G401 (cell line): ENCODE measurements at regions not wholly inside any gene's neighbourhood (a gene's known extent, or its start where the extent isn't known, plus 50 kb on each side); places are given as distances from the start of the nearest gene placed in this dataset.
A peak's percentile ranks its signal among the peaks of the same experiment; 100 is the strongest.
"Not testable (repeated sequence)": the region's sequence is repeated elsewhere in the genome, so short reads cannot be mapped to it uniquely, and the experiment has no call there.

Experiments used
- DNase-seq: peaks from one replicate; pipeline ENCODE4 v3.0.0-alpha.2; 2015; ENCODE audit warnings: low spot score
- in situ Hi-C: cut with HindIII; loops from 2 replicates; pipeline ENCODE4 v1.10.0; 2016; ENCODE audit warnings: low sequenced_read_pairs, mixed read lengths

DNA sequence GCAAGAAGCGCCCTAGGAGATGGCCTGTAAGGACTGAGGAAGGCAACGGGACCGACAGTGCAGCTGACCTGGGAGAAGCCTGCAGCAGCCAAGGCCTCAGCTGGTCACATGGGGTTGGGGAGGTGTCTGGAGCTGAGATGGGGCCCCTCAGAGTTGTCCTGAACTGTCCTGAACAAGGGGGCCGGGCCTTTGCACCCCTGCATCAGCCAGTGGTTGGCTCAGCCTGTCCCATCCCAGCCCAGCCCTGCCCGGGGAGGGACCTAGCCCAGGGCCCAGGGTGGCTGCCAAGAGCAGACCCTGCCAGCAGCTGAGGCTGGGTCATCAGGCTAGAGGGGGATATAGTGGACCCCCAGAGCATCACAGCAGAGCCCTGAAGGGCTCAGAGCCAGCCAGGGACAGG is 122.8 kb upstream of the PPP1R26 start:
- in situ Hi-C loops: no loop called here
- DNase-seq: no peak

DNA sequence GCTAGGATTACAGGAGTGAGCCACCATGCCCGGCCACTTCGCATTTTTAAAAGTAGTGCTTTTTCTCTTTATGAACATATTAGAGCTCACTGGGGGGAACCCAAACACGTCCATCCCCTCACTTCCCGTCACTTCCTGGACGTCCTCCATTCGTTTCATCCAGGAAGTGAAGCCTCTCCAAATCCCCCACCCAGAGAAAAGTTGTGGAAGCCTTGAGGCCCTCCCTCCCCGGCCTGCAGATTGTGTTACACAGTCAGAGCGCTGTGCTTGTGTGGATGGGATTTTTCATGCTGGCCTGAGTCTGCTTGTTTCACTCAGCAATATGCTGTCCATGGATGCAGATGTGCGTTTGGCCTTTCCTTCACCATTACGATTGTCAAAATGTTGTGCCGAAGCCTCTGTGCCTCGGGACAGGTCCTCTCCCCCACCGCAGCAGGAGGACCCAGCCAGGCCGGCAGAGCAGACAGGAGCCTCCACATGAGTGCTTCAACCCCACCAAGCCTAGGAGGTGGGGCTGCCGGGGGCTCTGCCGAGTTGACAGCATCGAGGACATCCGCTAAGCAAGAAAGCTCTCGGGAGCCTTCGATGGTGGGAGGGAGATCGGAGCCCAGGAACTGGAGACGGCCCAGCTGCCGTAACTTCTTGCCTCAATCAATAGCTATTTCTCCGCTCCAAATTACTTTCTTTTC is 121.6 kb upstream of the PPP1R26 start:
- in situ Hi-C loops: no loop called here
- no peak for DNase-seq

DNA sequence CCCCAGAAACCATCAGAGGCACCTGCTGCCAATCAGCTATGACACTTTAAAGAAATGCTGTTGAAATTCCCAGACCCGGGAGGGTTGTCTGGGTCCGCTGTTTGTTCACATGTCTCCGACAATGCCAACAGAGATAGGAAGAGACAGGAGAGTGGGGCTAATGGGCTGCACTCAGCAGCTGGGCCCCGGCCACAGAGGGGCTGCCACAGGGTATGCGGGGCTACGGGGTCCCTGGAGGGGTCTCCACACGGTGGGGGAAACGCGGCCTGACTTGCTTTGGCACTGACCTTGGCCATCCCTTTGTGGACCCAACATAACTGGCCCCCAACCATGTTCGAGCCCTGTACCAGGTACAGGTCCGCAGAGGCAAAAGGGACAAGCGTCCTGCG is 121.0 kb upstream of the PPP1R26 start:
- in situ Hi-C loops: no loop called here
- DNase-seq: no peak

DNA sequence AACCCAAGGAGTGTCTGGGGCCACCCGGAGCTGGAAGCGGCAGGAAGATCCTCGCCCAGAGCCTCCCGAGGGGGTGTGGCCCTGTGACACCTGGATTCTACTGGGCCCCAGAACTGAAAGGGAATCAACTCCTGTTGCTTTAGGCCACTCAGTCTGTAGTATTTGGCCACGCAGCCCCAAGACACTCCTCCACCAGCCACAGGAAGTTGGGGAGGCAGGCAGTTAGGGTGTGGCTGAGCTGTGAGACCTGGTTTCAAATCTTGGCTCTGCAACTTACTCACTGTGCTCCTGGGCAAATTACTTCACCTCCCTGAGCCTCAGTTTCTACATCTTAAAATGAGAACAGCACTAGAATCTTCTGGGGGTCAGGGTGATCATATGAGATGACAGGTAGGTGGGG is 119.8 kb upstream of the PPP1R26 start:
- in situ Hi-C loops: no loop called here
- DNase-seq: no peak

DNA sequence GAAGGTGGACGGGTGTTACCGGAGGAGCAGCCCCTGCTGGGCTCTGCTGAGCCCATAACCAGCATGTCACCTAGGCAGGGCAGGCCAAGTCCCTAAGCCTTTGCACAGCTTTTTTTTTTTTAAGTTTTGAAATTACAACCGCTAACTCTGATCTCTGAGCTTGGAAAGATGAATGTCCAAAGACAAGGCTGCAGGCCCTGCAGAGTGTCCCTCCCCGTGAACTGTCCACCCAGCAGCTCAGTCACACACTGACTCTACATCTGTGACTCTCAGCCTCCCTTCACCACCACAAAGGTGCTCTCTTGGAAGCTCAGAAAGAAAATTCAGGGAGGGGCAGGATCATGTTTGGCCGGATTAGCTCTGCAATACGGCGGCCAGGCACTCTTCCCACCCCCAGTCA is 119.0 kb upstream of the PPP1R26 start:
- DNase-seq: no peak
- in situ Hi-C loops: no loop called here

DNA sequence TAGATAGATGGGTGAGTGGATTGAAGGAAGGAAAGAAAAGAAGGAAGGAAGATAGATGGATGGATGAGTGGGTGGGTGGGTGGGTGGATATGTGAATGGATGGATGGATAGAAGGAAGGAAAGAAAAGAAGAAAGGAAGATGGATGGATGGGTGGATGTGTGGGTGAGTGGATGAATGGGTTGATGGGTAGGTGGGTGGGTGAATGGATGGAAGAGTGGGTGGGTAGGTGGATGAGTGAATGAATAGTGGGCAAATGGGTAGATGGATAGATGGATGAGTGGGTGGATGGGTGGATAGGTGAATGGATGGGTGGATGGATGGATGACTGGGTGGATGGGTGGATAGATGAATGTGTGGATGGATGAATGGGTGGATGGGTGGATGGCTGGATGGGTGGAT is 117.9 kb upstream of the PPP1R26 start:
- in situ Hi-C loops, DNase-seq: not testable (repeated sequence)

DNA sequence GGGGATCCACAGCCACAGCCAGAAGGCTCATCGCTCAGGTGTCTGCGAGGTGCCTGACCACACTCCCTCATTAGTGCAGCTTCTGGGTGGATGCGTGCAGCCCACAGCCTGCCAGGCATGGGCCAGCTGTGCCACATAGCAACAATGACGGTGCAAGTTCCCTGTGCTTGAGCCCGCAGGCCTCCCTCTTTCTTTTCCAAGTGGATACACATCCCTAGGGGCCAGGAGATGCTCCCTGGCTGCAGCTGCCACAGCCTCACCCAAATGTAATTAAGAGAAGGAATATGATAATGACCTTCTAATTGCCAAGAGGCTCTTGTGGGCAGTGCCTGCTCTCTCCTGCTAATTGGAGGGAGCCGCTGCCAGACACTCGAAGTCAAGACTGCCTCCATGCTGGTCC is 116.0 kb upstream of the PPP1R26 start:
- DNase-seq: no peak

DNA sequence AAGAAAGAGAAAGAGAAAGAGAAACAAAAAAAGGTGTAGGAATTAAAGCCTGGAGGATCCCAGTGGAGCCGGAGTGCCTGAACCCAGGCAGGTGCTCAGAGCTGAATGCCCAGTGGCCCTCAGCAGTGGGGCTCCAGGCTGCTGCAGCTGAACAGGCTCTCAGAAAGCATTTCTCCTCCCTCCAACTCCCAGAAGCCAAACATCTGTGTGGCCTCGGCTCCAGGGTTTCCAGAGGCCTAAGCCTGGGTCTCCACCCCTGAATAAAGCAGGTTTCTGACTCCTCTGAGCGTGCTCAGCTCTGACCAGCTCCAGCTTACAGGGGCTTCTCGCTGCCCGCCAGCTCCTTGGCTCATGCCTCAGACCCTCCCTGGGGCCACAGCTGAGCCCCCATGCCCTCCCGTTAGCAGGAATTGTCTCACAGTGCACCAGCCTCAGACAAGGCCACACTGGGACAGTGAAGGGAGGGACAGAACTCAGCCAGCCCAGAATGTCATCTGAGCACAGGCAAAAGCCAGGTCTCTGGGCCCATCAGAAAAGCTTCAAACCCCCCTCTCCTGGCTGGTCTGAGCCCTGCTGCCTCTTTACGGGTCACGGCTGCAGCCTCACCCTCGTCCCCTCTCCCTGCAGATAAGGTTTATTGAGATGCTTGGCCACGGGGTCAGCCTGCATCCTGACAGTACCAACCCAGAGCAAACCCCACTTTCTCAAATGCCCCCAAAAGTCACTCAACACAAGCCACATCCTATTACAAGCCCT is 114.4 kb upstream of the PPP1R26 start:
- in situ Hi-C loops: no loop called here
- no peak for DNase-seq

More for the DNA sequence above, 116.0 kb upstream of the PPP1R26 start:
- in situ Hi-C loops: no loop called here

DNA sequence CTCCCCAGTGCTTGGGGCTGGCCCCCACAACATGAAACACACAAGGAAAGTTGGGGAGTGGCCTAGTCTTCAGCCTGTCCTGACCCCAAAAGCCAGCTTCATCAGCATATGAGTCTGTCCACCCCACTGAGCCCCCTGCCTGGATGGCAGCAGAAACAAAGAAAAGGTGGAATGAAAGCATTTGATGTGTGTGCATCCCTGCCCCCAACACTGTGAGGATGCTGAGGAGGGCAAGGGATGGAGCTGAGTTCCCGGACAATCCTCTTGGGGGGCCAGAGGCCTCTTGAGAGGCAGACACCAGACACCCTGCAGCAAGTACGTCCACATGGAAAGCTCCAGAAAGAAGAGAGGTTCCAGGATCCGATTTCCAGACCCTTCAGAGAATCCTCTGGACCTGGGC is 113.5 kb upstream of the PPP1R26 start:
- no peak for DNase-seq
- in situ Hi-C loops: no loop called here

DNA sequence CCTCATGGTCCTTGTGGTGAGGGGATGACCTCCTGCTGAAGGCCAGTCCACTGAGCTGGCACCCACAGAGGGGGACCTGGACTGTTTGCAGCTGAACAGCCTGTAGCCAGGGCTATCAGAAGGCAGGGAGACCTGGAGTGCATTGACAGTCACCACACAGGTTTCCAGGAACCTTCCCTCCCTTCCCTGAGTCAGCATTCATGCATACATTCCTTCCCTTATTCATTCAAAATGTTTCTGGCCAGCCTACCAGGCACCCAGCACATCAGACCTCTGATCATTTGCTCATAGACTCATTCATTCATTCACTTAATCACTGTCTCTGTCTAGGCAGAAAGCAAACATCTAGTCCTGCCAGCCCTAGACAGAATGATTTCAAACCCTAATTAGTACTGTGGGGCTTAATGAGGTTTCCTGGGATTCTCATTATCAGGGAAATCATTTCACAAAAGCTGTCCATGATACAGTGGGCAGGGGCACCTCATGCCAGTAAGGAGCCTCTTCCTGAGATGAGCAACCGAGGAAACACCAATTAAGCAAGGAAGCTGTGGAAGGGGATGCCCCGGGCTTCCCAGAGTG is 110.1 kb upstream of the PPP1R26 start:
- no peak for DNase-seq
- in situ Hi-C loops: no loop called here

DNA sequence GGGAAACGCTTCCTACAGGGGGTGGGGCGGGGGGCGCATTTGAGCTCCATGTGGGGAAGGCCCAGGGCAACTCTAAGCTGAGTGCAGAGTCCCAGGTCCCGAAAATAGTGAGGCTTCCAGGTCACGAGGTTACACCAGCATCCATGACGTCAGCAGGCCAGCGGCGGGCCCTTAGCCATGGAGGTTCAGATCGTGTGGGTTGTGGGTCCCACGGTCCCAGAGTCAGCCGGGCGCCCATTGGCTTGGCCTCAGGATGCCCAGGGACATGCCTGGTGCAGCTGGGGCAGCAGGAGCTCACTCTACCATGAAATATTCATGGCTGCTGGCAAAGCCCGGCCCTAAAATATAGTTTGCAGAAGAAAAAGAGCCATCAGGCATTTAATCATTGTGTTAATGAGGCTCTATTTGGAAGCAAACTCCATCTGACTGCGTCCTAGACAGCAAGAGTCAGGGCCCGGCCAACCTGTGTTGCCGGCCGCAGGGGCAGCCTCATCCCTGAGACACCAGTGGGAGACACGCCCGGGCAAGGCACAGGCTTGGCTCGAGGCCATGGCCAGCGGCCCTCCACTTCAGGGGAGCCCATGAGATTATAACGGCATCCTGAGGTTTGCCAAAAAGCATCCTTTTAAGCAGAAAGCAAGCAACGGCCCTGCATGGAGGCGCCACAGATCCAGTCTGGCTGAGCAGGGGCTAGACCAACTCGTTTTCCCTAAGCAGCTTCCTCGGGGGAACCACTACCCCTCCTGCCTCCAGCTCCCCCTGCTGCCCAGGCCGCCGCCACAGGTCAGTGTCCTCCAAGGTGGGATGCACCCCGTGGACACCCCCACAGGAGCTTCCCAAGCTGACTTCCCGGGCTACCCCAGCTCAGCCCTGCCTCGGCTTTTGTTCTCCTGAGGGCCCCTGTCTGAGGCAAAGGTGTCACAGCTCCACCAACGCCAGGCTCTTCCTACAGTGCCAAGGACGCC is 108.9 kb upstream of the PPP1R26 start:
- DNase-seq: peak; percentile 82
- in situ Hi-C loops: loop anchor here (10.0 kb wide), 1 partner anchor 184 kb away; no protein-coding TSS in a partner anchor

DNA sequence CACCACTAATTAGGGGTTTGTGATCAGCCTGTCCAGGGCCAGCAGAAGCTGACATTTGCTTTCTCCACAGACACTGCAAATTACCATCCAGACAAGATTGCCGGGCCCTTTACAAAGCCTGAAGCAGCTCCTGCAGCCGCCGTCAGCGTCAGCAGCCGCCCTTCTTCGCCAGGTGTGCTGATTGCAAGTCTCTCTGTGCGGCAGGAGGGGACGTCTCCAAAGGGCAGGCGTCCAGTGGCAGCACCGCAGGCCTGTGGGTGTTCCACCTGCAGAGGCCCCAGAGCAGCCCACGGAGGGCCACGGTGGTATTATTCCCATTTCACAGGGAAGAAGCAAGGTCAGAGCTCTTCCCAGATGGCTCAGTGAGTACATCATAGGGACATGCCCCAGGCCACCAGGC is 108.0 kb upstream of the PPP1R26 start:
- in situ Hi-C loops: loop anchor here (10.0 kb wide), 1 partner anchor 183 kb away; no protein-coding TSS in a partner anchor
- DNase-seq: no peak

DNA sequence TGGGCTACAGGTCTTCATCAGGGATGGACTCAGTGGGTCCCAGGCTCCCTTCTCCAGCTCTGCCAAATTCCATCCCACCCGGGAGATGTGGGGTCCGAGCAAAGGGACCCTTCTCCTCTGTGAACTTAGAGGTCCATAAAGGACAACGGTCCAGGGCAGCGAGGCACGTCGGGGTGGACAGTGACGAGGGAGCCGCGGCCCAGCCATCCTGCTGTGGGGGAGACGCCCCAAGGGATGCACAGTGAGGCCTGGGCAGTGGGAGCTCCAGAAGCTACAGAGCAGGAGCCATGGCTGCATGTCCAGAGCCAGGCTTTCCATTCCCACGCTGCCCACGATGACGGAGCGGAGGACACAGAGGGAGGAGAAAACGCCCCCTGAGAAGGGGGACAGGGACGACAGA is 107.5 kb upstream of the PPP1R26 start:
- DNase-seq: no peak
- in situ Hi-C loops: loop anchor here (10.0 kb wide), 1 partner anchor 183 kb away; no protein-coding TSS in a partner anchor

DNA sequence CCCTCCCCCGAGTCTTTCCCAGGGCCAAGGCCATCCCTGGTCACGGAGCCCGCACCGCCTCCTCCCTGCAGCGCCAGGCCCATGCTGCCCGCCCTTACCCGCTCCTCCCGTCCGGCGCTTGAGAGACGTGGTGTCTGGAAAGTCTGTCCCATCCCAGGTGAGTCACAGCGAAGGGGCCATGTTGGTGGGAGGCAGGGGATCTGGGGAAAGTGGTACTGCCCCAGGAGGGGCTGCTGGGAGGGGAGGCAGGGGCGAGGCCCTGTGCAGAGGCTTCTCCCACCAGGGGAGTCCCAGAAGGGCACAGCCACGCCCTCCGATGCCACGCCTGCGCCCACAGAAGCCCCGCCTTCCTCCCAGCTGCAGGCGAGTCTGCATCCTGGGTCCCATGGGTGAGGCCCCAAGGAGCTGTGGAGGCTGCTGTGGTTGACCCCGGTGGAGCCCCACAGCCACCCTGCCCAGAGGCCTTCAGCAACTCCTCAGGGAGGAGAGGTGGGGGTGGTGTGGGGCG is 107.0 kb upstream of the PPP1R26 start:
- DNase-seq: no peak
- in situ Hi-C loops: loop anchor here (10.0 kb wide), 1 partner anchor 182 kb away; no protein-coding TSS in a partner anchor

DNA sequence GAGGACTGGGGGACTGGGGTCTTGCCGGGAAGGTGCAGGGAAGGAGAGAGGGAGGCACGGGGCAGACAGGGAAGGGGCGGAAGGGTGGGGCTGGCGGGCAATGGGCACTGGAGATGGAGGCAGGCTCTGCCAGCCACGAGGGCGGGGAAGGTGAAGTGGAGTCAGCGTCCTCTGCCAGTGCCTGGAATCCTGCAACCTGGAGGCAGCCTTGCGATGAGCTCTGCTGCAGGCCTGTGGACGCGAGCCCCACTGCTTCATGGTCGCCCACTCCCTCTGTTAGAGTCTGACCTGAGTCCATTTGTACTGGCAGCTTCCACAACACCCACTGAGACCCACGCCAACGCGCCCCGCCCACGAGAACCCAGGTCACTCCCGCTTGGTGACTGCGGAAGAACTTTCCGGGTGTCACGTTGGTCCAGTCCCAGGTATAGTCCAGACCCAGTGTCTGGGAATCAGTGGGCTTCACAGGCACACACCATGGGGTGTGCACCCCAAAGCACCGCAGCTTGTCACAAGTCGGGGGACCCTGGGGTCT is 106.4 kb upstream of the PPP1R26 start:
- in situ Hi-C loops: loop anchor here (10.0 kb wide), 1 partner anchor 182 kb away; no protein-coding TSS in a partner anchor
- DNase-seq: no peak

DNA sequence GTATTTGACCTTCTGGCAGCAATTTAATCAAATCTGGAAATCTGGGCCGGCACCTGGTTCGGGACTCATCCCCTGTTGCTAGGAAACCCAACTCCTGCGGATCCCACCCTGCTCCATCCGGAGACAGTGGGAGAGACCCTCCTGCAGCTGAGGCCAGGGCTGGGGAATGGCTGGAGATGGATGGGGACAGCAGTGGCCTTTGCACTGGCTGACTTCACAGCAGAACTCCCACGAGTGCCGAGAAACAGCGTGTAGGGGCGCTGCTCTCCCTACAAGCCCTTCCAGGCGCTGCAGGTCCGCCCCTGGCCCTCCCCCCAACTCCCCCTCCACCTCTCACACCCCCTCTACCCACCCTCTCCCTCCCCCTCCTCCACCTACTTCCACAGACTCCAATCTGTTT is 105.8 kb upstream of the PPP1R26 start:
- in situ Hi-C loops: loop anchor here (10.0 kb wide), 1 partner anchor 181 kb away; no protein-coding TSS in a partner anchor
- no peak for DNase-seq

DNA sequence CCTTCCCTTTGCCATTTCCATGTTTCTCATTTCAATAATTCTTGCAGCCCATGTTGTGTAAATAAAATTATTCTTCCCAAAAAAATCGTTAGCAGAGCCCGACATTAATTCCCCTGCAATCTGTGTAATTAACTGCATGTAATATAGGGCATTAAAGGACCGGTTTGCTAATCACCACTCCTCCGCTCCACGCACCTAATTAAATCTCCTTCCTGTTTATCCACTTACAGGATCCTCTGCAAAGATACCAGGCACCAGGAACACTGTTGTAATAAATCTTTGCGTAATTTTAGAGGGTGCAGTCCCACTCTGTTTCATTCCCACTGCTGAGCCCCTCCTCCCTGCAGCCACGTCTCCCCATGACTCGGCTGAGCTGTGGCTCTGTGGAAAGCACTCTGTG is 105.0 kb upstream of the PPP1R26 start:
- in situ Hi-C loops: loop anchor here (10.0 kb wide), 1 partner anchor 180 kb away; no protein-coding TSS in a partner anchor
- no peak for DNase-seq

DNA sequence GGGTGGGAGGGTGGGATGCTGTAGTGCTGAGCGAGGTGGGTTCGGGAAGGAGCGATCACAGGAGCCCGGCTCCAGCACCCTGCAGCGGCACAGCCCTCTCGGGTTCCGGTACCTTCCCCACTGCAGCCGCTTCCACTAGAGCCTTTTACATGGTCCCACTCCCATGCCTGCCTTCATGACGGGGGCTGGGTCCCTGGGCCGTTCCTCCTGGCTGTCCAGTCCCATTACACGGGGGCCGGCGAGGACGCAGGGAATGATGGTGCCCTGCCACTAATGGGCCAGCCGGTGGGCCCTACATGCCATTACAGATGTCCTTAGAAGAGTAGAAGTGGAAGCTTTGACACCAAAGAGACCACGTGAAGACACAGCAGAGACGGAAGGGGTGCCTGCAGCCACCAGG is 104.6 kb upstream of the PPP1R26 start:
- no peak for DNase-seq
- in situ Hi-C loops: loop anchor here (10.0 kb wide), 1 partner anchor 180 kb away; no protein-coding TSS in a partner anchor
